Activated CD4-positive, alpha-beta memory T cell treated with anti-CD3 and anti-CD28 coated beads for 36 hours (primary cell): ENCODE measurements at regions not wholly inside any gene's neighbourhood (a gene's known extent, or its start where the extent isn't known, plus 50 kb on each side); places are given as distances from the start of the nearest gene placed in this dataset.

Experiments
- CTCF ChIA-PET: fragments of 350-600 bp; sonication (Branson Sonifier 250); formaldehyde crosslinking; loops from one replicate; lab custom pipeline; 2021; ENCODE audit warnings: antibody characterized with exemption, inconsistent platforms; lab: Charles Lee
- POLR2A ChIA-PET: fragments of 350-600 bp; sonication (Branson Sonifier 250); formaldehyde crosslinking; loops from one replicate; lab custom pipeline; 2021; ENCODE audit warnings: antibody characterized with exemption; lab: Charles Lee
- DNase-seq: peaks from one replicate; pipeline ENCODE4 v3.0.0-alpha.2; 2020
- H3K27ac Mint-ChIP-seq: one replicate; pipeline ENCODE4 v1.8.0; 2021; ENCODE audit warnings: mixed read lengths
- H3K27me3 Mint-ChIP-seq: one replicate; pipeline ENCODE4 v1.8.0; 2021; ENCODE audit warnings: mixed read lengths
- H3K36me3 Mint-ChIP-seq: one replicate; pipeline ENCODE4 v1.8.0; 2021; ENCODE audit warnings: mixed read lengths
- H3K4me1 Mint-ChIP-seq: one replicate; pipeline ENCODE4 v1.8.0; 2021; ENCODE audit warnings: low read depth, mixed read lengths
- H3K4me3 Mint-ChIP-seq: one replicate; pipeline ENCODE4 v1.8.0; 2021; ENCODE audit warnings: mild to moderate bottlenecking, mixed read lengths
- H3K9me3 Mint-ChIP-seq: one replicate; pipeline ENCODE4 v1.8.0; 2021; ENCODE audit warnings: mixed read lengths
- intact Hi-C: fragments of 100-400 bp; cut with micrococcal nuclease; formaldehyde crosslinking; loops from one replicate; pipeline ENCODE4 v1.15.1; 2023

GRCh38 chr17:63365366-63366240 lies 80.5 kb downstream of the CYB561 start:
- intact Hi-C loops, result no loop called here
- Mint-ChIP-seq H3K27ac (no peak overlapping the region), H3K9me3 (no peaks in the 10 kb centered on the region), H3K36me3 (peaks cover 8% of the 10 kb centered on the region), H3K4me3 (no peak overlapping the region), H3K27me3 (no peaks in the 10 kb centered on the region), H3K4me1 (no peaks in the 10 kb centered on the region)
- POLR2A ChIA-PET, result interaction anchor here (1.0 kb wide), 1 partner anchor 11 kb away, joined by 6 read pairs; no protein-coding TSS in a partner anchor
- no peak for DNase-seq
- CTCF ChIA-PET, result interaction anchor here (0.7 to 1.6 kb wide), 2 partner anchors 41 to 42 kb away, joined by 3 to 4 read pairs; no protein-coding TSS in a partner anchor

GRCh38 chr17:63366241-63366566 lies 79.9 kb downstream of the CYB561 start:
- POLR2A ChIA-PET, result no interaction called here
- Mint-ChIP-seq H3K27me3 (no peaks in the 10 kb centered on the region), H3K9me3 (no peaks in the 10 kb centered on the region), H3K4me1 (no peaks in the 10 kb centered on the region), H3K4me3 (no peak overlapping the region), H3K27ac (no peak overlapping the region), H3K36me3 (peaks cover 3% of the 10 kb centered on the region)
- no peak for DNase-seq
- intact Hi-C loops, result no loop called here
- CTCF ChIA-PET, result interaction anchor here (1.4 to 1.6 kb wide), 2 partner anchors 16 to 41 kb away, joined by 3 to 4 read pairs; no protein-coding TSS in a partner anchor

GRCh38 chr17:63369233-63369632 lies 76.9 kb downstream of the CYB561 start:
- no peaks in the 10 kb centered on the region for H3K9me3 Mint-ChIP-seq
- POLR2A ChIA-PET, result no interaction called here
- no peak overlapping the region for H3K27ac Mint-ChIP-seq
- CTCF ChIA-PET, result no interaction called here
- H3K4me3 Mint-ChIP-seq, result no peak overlapping the region
- no peaks in the 10 kb centered on the region for H3K27me3 Mint-ChIP-seq
- H3K36me3 Mint-ChIP-seq, result no peaks in the 10 kb centered on the region
- no peaks in the 10 kb centered on the region for H3K4me1 Mint-ChIP-seq
- no peak for DNase-seq
- intact Hi-C loops, result no loop called here

DNA sequence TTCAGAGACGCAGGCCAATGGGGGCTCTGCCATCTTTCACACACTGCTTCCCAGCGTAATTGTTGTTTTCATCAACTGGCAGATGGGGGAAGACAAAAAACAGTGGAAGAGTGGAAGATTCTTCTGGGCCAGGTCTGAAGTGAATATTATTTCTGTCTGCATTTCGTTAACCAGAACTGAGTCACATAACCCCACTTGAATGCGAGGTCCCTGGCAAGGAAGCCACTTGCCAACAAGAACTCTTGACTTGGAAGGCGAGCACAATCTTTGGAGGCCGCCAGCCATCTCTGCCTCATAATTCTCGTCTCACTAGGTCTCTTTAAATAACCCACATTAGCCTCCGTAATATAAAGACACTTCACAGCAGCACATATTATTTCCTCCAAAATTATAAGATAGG lies 75.4 kb downstream of the CYB561 start:
- H3K9me3 Mint-ChIP-seq, result no peaks in the 10 kb centered on the region
- ChIA-PET CTCF (no interaction called here), POLR2A (interaction anchor here (0.6 kb wide), 1 partner anchor 75 kb away, joined by 3 read pairs; no protein-coding TSS in a partner anchor)
- H3K4me1 Mint-ChIP-seq, result no peaks in the 10 kb centered on the region
- intact Hi-C loops, result no loop called here
- no peaks in the 10 kb centered on the region for H3K27me3 Mint-ChIP-seq
- no peak overlapping the region for H3K27ac Mint-ChIP-seq
- no peaks in the 10 kb centered on the region for H3K36me3 Mint-ChIP-seq
- DNase-seq, result no peak
- no peak overlapping the region for H3K4me3 Mint-ChIP-seq

DNA sequence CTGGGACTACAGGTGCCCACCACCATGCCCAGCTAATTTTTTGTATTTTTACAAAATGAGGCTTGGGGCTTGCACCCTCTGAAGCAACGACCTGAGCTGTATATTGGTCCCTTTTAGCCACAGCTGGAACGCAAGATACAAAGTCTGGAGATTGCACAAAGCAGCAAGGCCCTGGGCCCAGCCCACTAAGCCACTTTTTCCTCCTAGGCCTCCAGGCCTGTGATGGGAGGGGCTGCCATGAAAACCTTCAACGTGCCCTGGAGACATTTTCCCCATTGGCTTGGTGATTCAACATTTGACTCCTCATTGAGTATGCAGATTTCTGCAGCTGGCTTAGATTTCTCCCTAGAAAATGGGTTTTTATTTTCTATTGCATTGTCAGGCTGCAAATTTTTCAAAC lies 69.2 kb downstream of the CYB561 start:
- Mint-ChIP-seq H3K9me3 (peaks cover 9% of the 10 kb centered on the region), H3K4me3 (no peak overlapping the region), H3K4me1 (no peaks in the 10 kb centered on the region), H3K27ac (no peak overlapping the region), H3K36me3 (peaks cover 7% of the 10 kb centered on the region), H3K27me3 (no peaks in the 10 kb centered on the region)
- ChIA-PET CTCF (interaction anchor here (0.7 kb wide), 1 partner anchor 317 kb away, joined by 5 read pairs; no protein-coding TSS in a partner anchor), POLR2A (no interaction called here)
- intact Hi-C loops, result no loop called here
- DNase-seq, result no peak

- Mint-ChIP-seq H3K27me3 (no peaks in the 10 kb centered on the region), H3K4me1 (no peaks in the 10 kb centered on the region), H3K9me3 (peaks cover 9% of the 10 kb centered on the region), H3K4me3 (no peak overlapping the region), H3K27ac (no peak overlapping the region), H3K36me3 (peaks cover 7% of the 10 kb centered on the region)
- DNase-seq, result no peak
- intact Hi-C loops, result no loop called here
- ChIA-PET POLR2A (no interaction called here), CTCF (no interaction called here)
Measured at GRCh38 chr17:63378411-63379375, 67.4 kb downstream of the CYB561 start.

DNA sequence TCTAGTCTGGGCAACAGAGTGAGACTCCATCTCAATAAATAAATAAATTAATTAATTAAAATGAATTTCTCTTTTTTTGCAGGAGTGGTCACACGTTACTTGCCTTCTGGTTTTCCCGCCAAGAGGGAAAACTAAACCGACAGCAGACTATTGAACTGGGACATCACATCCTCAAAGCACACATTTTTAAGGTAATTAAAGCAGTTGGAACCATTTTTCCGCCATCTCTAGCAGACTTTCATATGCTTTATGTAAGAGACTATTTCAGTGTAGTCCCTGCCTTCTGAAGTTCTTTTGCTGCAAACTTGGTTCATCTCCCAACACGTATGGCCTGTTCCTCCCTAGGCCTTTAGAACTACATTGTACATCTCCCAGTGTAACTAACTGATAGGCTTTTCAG lies 66.5 kb downstream of the CYB561 start:
- CTCF ChIA-PET, result interaction anchor here (0.9 to 2.7 kb wide), 2 partner anchors 27 to 900 kb away, joined by 3 to 12 read pairs; no protein-coding TSS in a partner anchor

DNA sequence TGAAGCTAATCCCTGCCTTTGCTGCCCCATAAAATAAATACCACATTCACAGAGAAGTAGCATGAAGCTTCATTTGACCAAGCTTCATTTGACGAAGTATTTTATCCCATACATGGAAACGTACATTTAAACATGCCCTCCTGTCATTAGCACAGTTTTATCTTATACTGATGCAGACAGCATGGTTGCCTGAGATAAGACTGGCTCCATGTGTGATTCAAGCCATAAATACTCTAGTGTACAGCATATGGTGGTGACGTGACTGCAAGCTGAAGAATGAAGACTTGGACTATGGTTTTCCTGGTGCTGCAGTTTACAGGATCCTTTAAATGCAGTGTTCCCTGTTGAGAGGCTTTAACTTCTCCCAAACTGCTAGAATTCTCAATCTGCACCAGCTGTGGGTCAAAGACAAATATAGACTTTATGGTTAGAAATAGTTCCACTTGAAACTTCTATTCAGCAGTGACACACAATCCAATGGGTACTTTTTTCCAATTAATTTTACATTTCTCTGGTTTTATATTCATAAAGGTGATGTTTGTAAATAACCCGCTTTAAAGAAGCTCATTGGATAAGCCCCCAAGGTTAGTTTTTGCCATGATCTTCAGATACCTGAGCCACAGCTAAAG lies 64.9 kb downstream of the CYB561 start:
- Mint-ChIP-seq H3K9me3 (peaks cover 9% of the 10 kb centered on the region), H3K36me3 (peaks cover 7% of the 10 kb centered on the region), H3K4me1 (no peaks in the 10 kb centered on the region), H3K27me3 (no peaks in the 10 kb centered on the region), H3K4me3 (no peak overlapping the region), H3K27ac (no peak overlapping the region)
- no peak for DNase-seq
- ChIA-PET POLR2A (no interaction called here), CTCF (interaction anchor here (1.1 to 2.7 kb wide), 2 partner anchors 19 to 25 kb away, joined by 3 to 12 read pairs; no protein-coding TSS in a partner anchor)
- intact Hi-C loops, result no loop called here

More for the DNA sequence above, 66.5 kb downstream of the CYB561 start:
- POLR2A ChIA-PET, result no interaction called here
- no peaks in the 10 kb centered on the region for H3K4me1 Mint-ChIP-seq
- intact Hi-C loops, result no loop called here
- no peak overlapping the region for H3K27ac Mint-ChIP-seq
- no peak for DNase-seq
- H3K4me3 Mint-ChIP-seq, result no peak overlapping the region
- peaks cover 7% of the 10 kb centered on the region for H3K36me3 Mint-ChIP-seq
- H3K27me3 Mint-ChIP-seq, result no peaks in the 10 kb centered on the region
- H3K9me3 Mint-ChIP-seq, result peaks cover 9% of the 10 kb centered on the region

GRCh38 chr17:63382136-63382535 lies 64.0 kb downstream of the CYB561 start:
- intact Hi-C loops, result no loop called here
- POLR2A ChIA-PET, result no interaction called here
- no peaks in the 10 kb centered on the region for H3K27me3 Mint-ChIP-seq
- peaks cover 9% of the 10 kb centered on the region for H3K9me3 Mint-ChIP-seq
- H3K36me3 Mint-ChIP-seq, result peaks cover 7% of the 10 kb centered on the region
- no peaks in the 10 kb centered on the region for H3K4me1 Mint-ChIP-seq
- no peak for DNase-seq
- no peak overlapping the region for H3K27ac Mint-ChIP-seq
- H3K4me3 Mint-ChIP-seq, result no peak overlapping the region
- CTCF ChIA-PET, result interaction anchor here (0.6 to 2.7 kb wide), 4 partner anchors 15 to 603 kb away, joined by 3 to 12 read pairs (median 3); no protein-coding TSS in a partner anchor
